Loucy (cell line): ENCODE measurements at regions not wholly inside any gene's neighbourhood (a gene's known extent, or its start where the extent isn't known, plus 50 kb on each side); places are given as distances from the start of the nearest gene placed in this dataset.

Experiments used
- EZH2phosphoT487 ChIP-seq: fragments of 200-600 bp; IDR thresholded peaks from 2 replicates; pipeline ENCODE4 v1.6.1; 2018; ENCODE audit warnings: antibody characterized with exemption, mild to moderate bottlenecking, moderate library complexity, borderline replicate concordance
- TF ChIP-seq, protein P1 (sequence below): fragments of 200-600 bp; sonication (generic); conservative IDR thresholded peaks from 2 replicates; pipeline ENCODE4 v1.5.1; 2014; ENCODE audit warnings: mild to moderate bottlenecking, antibody characterized with exemption, low read length

DNA sequence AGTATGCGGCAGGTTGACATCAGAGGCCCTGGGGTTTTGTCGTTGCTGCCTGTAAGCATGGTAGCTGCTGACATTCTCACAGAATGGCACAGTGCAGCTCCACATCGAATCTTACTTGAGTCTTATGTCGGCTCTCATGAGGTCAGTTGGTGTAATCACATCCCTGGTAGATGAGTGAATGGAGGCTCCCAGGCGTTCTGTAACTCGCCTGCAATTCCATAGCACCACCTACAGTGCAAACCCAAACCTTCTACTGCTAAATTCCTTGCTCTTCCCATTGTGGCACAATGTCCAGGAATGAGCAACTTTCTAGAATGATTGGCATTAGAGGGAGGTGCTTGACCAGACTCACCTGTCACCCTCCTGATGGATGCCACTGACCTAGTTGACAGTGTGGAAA, 578.4 kb downstream of the CCDC171 start:
- TF ChIP-seq, protein P1, sequence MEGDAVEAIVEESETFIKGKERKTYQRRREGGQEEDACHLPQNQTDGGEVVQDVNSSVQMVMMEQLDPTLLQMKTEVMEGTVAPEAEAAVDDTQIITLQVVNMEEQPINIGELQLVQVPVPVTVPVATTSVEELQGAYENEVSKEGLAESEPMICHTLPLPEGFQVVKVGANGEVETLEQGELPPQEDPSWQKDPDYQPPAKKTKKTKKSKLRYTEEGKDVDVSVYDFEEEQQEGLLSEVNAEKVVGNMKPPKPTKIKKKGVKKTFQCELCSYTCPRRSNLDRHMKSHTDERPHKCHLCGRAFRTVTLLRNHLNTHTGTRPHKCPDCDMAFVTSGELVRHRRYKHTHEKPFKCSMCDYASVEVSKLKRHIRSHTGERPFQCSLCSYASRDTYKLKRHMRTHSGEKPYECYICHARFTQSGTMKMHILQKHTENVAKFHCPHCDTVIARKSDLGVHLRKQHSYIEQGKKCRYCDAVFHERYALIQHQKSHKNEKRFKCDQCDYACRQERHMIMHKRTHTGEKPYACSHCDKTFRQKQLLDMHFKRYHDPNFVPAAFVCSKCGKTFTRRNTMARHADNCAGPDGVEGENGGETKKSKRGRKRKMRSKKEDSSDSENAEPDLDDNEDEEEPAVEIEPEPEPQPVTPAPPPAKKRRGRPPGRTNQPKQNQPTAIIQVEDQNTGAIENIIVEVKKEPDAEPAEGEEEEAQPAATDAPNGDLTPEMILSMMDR: peak; percentile 58
- no peak for TF ChIP-seq EZH2phosphoT487
